ENCODE measurements at regions not wholly inside any gene's neighbourhood (a gene's known extent, or its start where the extent isn't known, plus 50 kb on each side); places are given as distances from the start of the nearest gene placed in this dataset.

DNA sequence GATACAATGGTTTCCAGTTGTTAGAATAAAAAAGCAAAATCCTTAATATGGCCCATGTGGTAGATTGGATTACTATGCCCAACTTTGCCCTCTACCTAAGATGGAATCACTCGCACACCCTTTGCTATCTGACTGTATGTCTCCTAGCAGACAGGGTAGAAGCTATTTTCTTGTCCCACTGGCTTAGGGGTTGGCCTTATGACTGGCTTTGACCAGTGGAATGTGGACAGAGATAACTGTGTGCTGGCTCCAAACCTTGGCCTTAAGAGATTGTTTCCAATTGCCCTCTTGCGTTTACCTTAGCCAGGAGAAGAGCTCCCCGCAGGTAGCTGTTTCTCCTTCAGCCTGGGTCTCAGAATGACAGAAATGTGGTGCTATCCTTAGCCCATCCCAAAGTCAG is 355.9 kb downstream of the BCOR start:
- DNase-seq (ENCODE audit: low spot score) = no peak
- TF ChIP-seq, protein P1, sequence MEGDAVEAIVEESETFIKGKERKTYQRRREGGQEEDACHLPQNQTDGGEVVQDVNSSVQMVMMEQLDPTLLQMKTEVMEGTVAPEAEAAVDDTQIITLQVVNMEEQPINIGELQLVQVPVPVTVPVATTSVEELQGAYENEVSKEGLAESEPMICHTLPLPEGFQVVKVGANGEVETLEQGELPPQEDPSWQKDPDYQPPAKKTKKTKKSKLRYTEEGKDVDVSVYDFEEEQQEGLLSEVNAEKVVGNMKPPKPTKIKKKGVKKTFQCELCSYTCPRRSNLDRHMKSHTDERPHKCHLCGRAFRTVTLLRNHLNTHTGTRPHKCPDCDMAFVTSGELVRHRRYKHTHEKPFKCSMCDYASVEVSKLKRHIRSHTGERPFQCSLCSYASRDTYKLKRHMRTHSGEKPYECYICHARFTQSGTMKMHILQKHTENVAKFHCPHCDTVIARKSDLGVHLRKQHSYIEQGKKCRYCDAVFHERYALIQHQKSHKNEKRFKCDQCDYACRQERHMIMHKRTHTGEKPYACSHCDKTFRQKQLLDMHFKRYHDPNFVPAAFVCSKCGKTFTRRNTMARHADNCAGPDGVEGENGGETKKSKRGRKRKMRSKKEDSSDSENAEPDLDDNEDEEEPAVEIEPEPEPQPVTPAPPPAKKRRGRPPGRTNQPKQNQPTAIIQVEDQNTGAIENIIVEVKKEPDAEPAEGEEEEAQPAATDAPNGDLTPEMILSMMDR (IDR thresholded peaks at IDR 0.05; ENCODE audit: extremely low read depth, missing control alignments) = no peak

DNA sequence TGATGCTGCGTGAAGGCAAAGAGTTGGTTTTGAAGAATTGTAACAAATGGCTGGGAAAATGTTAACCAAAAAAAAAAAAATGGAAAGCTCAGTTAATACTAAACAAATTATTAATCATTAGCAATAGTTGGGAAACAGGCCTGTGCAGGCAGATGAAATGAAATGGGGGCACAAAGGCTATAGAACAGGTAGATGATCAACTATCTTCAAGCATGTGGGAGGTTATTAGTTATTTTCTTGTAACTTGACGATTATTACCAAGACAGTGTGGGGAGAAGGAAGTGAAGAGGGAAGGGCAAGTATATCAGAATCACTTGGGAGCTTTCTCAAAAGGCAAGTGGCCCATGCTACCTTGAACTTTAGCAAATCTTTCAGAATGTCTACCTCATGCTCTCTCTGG is 351.9 kb downstream of the BCOR start:
- no peak for DNase-seq (ENCODE audit: low spot score)
- TF ChIP-seq, protein P1 (IDR thresholded peaks at IDR 0.05; ENCODE audit: extremely low read depth, missing control alignments) = no peak

DNA sequence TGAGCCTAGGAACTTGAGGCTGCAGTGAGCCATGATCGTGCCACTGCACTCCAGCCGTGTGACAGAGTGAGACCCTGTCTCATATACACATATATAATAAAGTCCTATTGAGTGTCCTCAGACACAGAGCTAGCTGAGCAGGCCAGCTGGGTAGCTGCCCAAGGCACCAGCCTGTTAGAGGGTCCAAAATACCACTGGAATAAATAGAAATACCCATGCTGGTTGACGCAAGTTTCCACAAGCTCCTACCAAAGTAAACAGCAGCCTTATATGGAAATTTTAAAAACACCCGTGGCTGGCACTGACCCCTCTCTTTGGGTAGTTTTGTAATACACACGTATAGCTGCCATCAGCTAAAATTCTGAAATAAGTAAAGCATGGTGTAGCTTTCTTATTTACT is 348.6 kb downstream of the BCOR start:
- no peak for DNase-seq (ENCODE audit: low spot score)
- TF ChIP-seq, protein P1 (IDR thresholded peaks at IDR 0.05; ENCODE audit: extremely low read depth, missing control alignments) = no peak

DNA sequence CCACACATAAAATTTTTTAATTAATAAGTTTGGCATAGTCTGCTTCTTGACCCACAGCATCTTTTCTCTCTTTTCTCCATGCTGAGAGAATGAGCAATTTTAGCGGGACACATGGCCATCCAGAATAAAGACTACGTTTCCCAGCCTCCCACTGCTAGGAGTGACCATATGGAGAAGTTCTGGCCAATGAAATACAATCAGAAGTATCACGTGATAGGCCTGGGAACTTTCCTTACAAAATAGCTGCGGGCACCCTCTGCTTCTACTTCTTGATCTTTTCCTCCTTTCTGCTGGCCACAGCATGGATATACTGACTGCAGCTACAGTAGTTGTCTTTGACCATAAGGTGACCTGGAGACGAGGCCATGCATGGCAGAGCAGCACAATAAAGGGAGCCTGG is 348.0 kb downstream of the BCOR start:
- DNase-seq (ENCODE audit: low spot score) = no peak
- TF ChIP-seq, protein P1 (IDR thresholded peaks at IDR 0.05; ENCODE audit: extremely low read depth, missing control alignments) = no peak

DNA sequence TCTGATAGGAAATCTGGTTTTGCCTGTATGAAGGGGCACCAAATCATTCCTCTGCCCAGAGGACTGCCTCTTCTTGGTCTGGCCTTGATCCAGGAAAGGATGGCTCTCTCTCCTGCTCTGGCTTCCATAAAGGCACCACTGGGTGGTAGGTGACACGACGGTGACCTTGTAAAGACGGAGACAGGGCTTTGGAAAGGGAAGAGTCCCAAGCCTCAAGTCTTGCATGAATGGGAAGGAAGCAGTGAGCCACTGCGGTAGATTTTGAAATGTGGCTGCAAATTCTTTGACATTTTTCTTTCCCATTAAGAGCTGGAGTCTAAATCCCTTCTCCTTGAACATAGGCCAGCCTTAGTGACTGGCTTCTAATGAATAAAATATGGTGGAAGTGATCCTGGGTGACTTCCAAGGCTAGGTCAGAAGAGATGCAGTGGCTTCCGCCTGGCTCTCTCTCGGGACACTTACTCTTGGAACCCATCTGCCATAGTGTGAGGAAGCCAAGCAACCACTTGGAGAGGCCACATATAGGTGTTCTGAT is 347.4 kb downstream of the BCOR start:
- no peak for DNase-seq (ENCODE audit: low spot score)
- TF ChIP-seq, protein P1 (IDR thresholded peaks at IDR 0.05; ENCODE audit: extremely low read depth, missing control alignments) = no peak

DNA sequence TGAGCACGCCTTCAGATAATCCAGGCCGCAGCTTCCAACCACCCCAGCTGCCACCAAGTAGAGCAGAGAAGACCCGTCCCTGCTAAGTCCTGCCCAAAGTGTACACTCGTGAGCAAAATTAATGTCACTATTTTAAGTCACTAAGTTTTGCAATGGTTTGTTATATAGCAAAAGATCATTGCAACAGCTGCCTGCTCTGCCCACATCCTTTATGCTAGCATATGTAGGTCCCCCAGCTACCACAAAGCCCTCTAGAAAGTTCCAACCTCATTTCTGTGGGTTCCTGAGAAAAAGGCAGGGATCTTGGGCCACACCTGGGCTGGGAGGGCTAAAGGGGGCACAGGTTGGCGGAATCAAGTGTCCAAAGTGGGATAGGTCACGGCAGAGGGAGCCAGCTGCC is 346.9 kb downstream of the BCOR start:
- TF ChIP-seq, protein P1 (IDR thresholded peaks at IDR 0.05; ENCODE audit: extremely low read depth, missing control alignments) = no peak
- DNase-seq (ENCODE audit: low spot score) = no peak

DNA sequence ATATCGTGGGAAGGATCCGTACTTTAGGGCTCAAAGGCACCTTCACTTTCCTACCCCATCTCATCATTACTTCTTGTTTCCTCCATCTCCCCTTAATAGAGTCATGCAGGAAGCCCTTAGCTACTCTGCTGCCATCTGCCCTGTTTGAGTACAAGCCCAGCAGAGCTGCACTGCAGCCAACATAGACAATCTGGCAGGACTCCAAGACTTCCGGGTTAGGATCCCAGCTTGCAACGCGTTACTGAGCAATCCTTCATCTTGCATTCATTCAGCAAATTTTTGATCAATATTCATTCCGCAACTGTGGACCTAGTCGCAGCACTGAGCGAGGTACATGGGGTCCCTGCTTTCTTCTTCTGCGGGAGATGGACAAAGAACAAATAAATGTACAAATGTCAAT is 344.9 kb downstream of the BCOR start:
- TF ChIP-seq, protein P1 (IDR thresholded peaks at IDR 0.05; ENCODE audit: extremely low read depth, missing control alignments) = no peak
- DNase-seq (ENCODE audit: low spot score) = no peak
